Activated CD8-positive, alpha-beta T cell treated with anti-CD3 and anti-CD28 coated beads for 36 hours (primary cell): ENCODE measurements at regions not wholly inside any gene's neighbourhood (a gene's known extent, or its start where the extent isn't known, plus 50 kb on each side); places are given as distances from the start of the nearest gene placed in this dataset.
"Not testable (repeated sequence)": the region's sequence is repeated elsewhere in the genome, so short reads cannot be mapped to it uniquely, and the experiment has no call there.

Source experiments
- ATAC-seq: fragments of 200-7000 bp; cut with Tn5 transposase; one replicate; pipeline ENCODE4 v1.10.0; 2021; ENCODE audit warnings: mild to moderate bottlenecking, moderate library complexity
- CTCF ChIA-PET: fragments of 350-600 bp; sonication (Branson Sonifier 250); formaldehyde crosslinking; loops from one replicate; lab custom pipeline; 2021; ENCODE audit warnings: antibody characterized with exemption; lab: Charles Lee
- POLR2A ChIA-PET: fragments of 350-600 bp; sonication (Branson Sonifier 250); formaldehyde crosslinking; loops from one replicate; lab custom pipeline; 2021; ENCODE audit warnings: antibody characterized with exemption; lab: Charles Lee
- DNase-seq: peaks from one replicate; pipeline ENCODE4 v3.0.0-alpha.2; 2020
- H3K27ac Mint-ChIP-seq: one replicate; pipeline ENCODE4 v1.8.0; 2021; ENCODE audit warnings: mild to moderate bottlenecking, mixed read lengths
- H3K27me3 Mint-ChIP-seq: one replicate; pipeline ENCODE4 v1.8.0; 2021; ENCODE audit warnings: mixed read lengths
- H3K36me3 Mint-ChIP-seq: one replicate; pipeline ENCODE4 v1.8.0; 2021; ENCODE audit warnings: low read depth, mixed read lengths
- H3K4me1 Mint-ChIP-seq: one replicate; pipeline ENCODE4 v1.8.0; 2021; ENCODE audit warnings: low read depth, mixed read lengths
- H3K4me3 Mint-ChIP-seq: one replicate; pipeline ENCODE4 v1.8.0; 2021; ENCODE audit warnings: mild to moderate bottlenecking, moderate library complexity, mixed read lengths
- H3K9me3 Mint-ChIP-seq: one replicate; pipeline ENCODE4 v1.8.0; 2021; ENCODE audit warnings: mixed read lengths
- intact Hi-C: fragments of 100-400 bp; cut with micrococcal nuclease; formaldehyde crosslinking; loops from one replicate; pipeline ENCODE4 v1.10.0; 2022
- TF ChIP-seq, protein P1 (sequence below): fragments of 200-600 bp; IDR thresholded peaks from one replicate; pipeline ENCODE4 v1.8.0; 2022; ENCODE audit warnings: antibody characterized with exemption, mild to moderate bottlenecking

DNA sequence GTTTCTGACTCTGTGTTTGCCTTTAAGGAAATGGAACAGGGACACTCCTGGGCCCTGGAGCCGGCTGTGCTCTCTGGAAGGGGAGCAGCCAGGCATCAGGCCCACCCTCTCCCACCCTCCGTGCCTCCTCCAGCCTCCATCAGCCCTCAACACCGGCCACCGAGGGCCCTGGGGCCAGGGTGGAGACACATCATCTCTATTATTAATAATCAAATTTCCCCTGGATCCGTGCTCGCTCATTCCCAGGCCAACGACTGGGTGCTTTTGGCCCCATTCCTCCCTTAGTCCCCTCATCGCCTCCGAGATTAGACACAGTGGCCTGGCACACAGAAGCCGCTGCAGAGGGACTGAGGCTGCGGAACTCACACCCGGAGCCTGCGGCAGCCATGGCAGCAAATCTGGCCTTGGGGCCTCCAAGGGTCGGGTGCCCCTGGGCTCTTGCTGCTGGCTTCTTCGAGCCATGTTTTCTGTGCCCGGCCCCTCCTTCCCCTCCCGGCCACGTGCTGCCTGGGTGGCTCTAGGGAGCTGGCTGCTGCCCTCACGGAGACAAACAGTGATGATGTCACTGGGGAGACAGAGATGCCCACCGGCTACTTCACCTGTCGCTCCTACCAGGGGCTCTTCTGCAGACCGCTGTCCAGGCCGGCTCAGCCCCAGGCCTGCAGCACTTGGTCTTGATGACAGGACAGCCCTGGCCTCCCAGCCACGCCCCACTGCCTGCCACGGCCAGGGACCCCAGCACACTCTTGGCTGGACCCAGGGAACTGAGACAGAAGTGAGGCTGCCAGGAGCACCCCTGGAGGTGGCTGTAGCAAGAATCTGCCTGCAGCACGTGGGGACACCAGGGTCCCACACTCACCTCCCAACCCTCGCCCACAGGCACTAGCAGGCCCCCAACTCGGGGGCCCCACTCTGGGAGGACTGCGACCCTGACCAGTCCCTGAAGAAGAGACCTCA is 76.6 kb upstream of the PPP1R26 start:
- no peak overlapping the region for H3K27ac Mint-ChIP-seq
- peaks cover 4% of the 10 kb centered on the region for H3K27me3 Mint-ChIP-seq
- TF ChIP-seq, protein P1, sequence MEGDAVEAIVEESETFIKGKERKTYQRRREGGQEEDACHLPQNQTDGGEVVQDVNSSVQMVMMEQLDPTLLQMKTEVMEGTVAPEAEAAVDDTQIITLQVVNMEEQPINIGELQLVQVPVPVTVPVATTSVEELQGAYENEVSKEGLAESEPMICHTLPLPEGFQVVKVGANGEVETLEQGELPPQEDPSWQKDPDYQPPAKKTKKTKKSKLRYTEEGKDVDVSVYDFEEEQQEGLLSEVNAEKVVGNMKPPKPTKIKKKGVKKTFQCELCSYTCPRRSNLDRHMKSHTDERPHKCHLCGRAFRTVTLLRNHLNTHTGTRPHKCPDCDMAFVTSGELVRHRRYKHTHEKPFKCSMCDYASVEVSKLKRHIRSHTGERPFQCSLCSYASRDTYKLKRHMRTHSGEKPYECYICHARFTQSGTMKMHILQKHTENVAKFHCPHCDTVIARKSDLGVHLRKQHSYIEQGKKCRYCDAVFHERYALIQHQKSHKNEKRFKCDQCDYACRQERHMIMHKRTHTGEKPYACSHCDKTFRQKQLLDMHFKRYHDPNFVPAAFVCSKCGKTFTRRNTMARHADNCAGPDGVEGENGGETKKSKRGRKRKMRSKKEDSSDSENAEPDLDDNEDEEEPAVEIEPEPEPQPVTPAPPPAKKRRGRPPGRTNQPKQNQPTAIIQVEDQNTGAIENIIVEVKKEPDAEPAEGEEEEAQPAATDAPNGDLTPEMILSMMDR, result no peak
- H3K36me3 Mint-ChIP-seq, result no peaks in the 10 kb centered on the region
- ChIA-PET POLR2A (no interaction called here), CTCF (no interaction called here)
- ATAC-seq, result no peak
- intact Hi-C loops, result no loop called here
- H3K4me3 Mint-ChIP-seq, result no peak overlapping the region
- no peak for DNase-seq
- H3K4me1 Mint-ChIP-seq, result no peaks in the 10 kb centered on the region
- no peaks in the 10 kb centered on the region for H3K9me3 Mint-ChIP-seq

DNA sequence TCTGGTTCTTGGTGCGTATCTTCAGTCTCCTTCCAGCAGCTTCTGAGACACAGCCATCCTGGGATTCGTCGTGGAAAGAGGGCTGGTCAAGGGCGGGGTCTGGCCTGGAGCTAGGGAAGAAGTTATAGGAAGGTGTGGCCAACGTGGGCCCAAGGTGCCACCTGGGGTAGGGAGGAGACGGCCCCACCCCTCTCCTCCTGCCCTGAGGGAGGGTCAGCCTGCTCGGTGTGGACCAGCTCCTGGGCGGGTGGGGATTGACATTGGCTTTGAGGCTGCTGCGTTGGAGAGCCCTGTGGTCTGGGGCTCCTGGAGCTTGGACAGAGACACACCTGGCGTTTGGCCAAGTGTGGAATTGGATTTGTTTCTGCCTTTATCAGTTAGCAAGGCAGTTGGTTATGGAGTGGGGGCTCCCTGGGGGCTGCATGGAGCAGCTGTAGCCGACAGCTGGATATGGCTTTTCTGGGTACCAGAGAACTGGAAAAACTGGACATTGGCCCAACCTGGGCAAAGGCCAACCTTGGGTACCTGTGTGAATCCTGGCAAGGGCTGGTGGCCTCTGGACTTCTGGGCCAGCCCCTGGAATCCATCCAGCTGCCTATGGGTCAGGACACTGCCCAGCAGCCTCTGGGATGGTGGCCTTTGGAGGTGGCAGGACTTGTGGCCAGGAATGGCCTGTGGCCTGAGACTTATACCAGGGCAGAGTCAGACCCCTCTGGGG is 75.7 kb upstream of the PPP1R26 start:
- Mint-ChIP-seq H3K4me3 (no peak overlapping the region), H3K27ac (no peak overlapping the region), H3K9me3 (no peaks in the 10 kb centered on the region), H3K36me3 (no peaks in the 10 kb centered on the region), H3K27me3 (peaks cover 4% of the 10 kb centered on the region), H3K4me1 (no peaks in the 10 kb centered on the region)
- ChIA-PET POLR2A (no interaction called here), CTCF (interaction anchor here (1.1 kb wide), 1 partner anchor 9 kb away, joined by 5 read pairs; no protein-coding TSS in a partner anchor)
- no peak for ATAC-seq
- no peak for DNase-seq
- TF ChIP-seq, protein P1, result no peak
- intact Hi-C loops, result no loop called here

GRCh38 chr9:135404451-135405144 is 75.0 kb upstream of the PPP1R26 start:
- Mint-ChIP-seq H3K27me3 (peaks cover 4% of the 10 kb centered on the region), H3K36me3 (no peaks in the 10 kb centered on the region), H3K4me1 (no peaks in the 10 kb centered on the region), H3K9me3 (no peaks in the 10 kb centered on the region), H3K4me3 (no peak overlapping the region), H3K27ac (no peak overlapping the region)
- ChIA-PET CTCF (interaction anchor here (1.1 kb wide), 1 partner anchor 8 kb away, joined by 5 read pairs; no protein-coding TSS in a partner anchor), POLR2A (no interaction called here)
- ATAC-seq (no peak), DNase-seq (no peak)
- TF ChIP-seq, protein P1, result no peak
- intact Hi-C loops, result no loop called here

DNA sequence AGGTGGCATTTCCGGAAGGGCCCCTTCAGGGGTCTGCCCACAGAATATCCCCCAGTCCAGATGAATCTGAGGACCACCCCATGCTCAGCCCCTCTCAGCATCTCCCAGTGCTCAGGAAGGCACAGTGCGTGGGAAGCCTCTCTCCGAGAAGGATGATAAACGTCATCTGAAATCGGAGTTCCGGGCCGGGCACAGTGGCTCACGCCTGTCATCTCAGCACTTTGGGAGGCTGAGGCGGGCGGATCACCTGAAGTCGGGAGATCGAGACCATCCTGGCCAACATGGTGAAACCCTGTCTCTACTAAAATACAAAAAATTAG is 74.5 kb upstream of the PPP1R26 start:
- intact Hi-C loops, H3K4me3 Mint-ChIP-seq, H3K27ac Mint-ChIP-seq, DNase-seq, POLR2A ChIA-PET, ATAC-seq, H3K9me3 Mint-ChIP-seq, CTCF ChIA-PET, H3K36me3 Mint-ChIP-seq, H3K27me3 Mint-ChIP-seq, H3K4me1 Mint-ChIP-seq: not testable (repeated sequence)

DNA sequence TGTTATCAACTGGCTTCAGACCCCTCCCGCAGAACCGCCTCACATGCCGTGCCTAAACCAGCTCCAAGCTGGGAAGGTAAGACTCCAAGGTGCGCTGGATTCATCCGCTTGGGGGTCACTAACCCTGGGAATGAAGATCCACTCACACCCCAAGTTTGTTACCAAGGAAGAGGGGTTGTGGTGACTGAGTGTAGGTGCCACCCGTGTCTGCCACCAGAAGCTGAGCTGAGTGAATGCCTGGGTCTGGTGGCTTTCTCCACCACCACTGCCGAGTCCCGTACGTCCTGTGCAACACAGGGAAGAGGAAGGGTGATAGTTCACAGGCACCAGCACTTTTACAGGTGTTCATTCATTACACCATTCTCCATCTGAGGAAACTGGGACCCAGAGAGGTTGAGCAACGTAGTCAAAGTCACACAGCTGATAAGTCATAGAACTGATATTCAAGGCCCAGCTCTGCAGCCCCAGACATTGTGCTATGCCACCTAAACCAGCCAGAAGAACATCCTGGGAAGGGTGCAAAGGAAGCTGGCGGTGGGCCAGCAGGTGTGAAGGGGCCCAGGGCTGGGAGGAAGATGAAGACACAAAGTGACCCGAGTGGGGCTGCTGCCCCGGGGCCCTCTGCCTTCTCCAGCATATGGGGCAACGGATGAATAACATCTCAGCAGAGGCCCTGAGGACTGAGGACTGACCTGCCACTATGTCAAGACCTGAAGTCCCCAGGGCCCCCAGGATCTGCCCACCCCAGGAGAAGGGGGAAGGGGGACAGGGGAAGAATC is 70.9 kb upstream of the PPP1R26 start:
- Mint-ChIP-seq H3K4me1 (no peaks in the 10 kb centered on the region), H3K27ac (no peak overlapping the region), H3K27me3 (peaks cover 5% of the 10 kb centered on the region), H3K4me3 (no peak overlapping the region), H3K36me3 (no peaks in the 10 kb centered on the region), H3K9me3 (no peaks in the 10 kb centered on the region)
- intact Hi-C loops, result no loop called here
- CTCF ChIA-PET, result no interaction called here
- ATAC-seq (no peak), DNase-seq (no peak)
- TF ChIP-seq, protein P1, result no peak
- POLR2A ChIA-PET, result no interaction called here
